Esophagus squamous epithelium (tissue), 5 donors: ENCODE measurements at regions not wholly inside any gene's neighbourhood (a gene's known extent, or its start where the extent isn't known, plus 50 kb on each side); places are given as distances from the start of the nearest gene placed in this dataset.
"Not testable (repeated sequence)": the region's sequence is repeated elsewhere in the genome, so short reads cannot be mapped to it uniquely, and the experiment has no call there.

Experiments
- DNase-seq: peaks from one replicate; lab custom pipeline; 2025; lab: John Stamatoyannopoulos, UW
- H3K27ac ChIP-seq, 4 donors: fragments of 200-600 bp; sonication (generic); one replicate each; pipeline ENCODE4 v1.5.1; 2016 to 2019; ENCODE audit warnings: mild to moderate bottlenecking in 1 of 4
- H3K27me3 ChIP-seq, 4 donors: fragments of 200-600 bp; sonication (generic); 1 replicate in 3 of 4; 2 replicates in 1 of 4; pipeline versions ENCODE4 v1.5.1 to v1.6.0; 2017 to 2021; ENCODE audit warnings: antibody characterized with exemption in 1 of 4
- H3K36me3 ChIP-seq, 3 donors: fragments of 200-600 bp; sonication (generic); one replicate each; pipeline ENCODE4 v1.5.1; 2016 to 2019
- H3K4me1 ChIP-seq, 3 donors: fragments of 200-600 bp; sonication (generic); one replicate each; pipeline ENCODE4 v1.5.1; 2017 to 2019
- H3K4me3 ChIP-seq, 4 donors: fragments of 200-600 bp; sonication (generic); 1 replicate in 3 of 4; 2 replicates in 1 of 4; pipeline ENCODE4 v1.5.1; 2016 to 2019; ENCODE audit warnings: mild to moderate bottlenecking in 2 of 4, moderate library complexity in 1 of 4
- H3K9me3 ChIP-seq, 3 donors: fragments of 200-600 bp; sonication (generic); one replicate each; pipeline ENCODE4 v1.5.1; 2016 to 2019
- POLR2A ChIP-seq, 4 donors: fragments of 450-650 bp; IDR thresholded peaks; one replicate each; pipeline ENCODE4 v1.6.1; 2017; ENCODE audit warnings: antibody characterized with exemption in 4 of 4, mild to moderate bottlenecking in 4 of 4, moderate library complexity in 3 of 4
- WGBS, 2 donors: methylation state at CpG; one replicate each; pipeline ENCODE4 v1.1.5; 2018; 5-methylcytosine and 5-hydroxymethylcytosine counted together
- intact Hi-C: fragments of 100-400 bp; cut with DNase I; formaldehyde crosslinking; loops from one replicate; pipeline ENCODE4 v1.15.0; 2022
- TF ChIP-seq, protein P1 (sequence below), 6 experiments: fragments of 450-650 bp in 4 of 6; fragments of 200-600 bp in 2 of 6; sonication (generic) in 2 of 6; IDR thresholded peaks; one replicate each; pipeline ENCODE4 v1.5.1; 2016 to 2019; ENCODE audit warnings: antibody characterized with exemption in 6 of 6, mild to moderate bottlenecking in 4 of 6, moderate library complexity in 4 of 6
- donor health status: DM: yes; HTN: yes; CAD: no.

DNA sequence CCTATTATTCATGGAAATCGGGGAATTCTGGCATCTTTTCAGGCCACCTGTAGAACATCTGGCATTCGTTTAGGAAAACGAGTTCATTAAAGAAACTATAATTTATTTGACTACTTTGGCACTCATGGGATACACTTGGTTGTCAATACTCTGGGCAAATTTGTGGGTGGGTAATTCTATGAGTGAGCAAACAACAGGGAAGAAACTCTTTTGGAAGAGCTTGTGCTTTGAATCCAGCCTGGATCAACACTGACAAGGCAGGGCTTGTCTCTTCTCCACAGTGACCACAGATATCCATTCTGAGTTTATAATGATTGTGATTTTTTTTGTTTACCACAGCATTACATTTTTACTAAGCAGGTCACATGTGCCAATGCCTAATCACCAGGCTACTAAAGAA is 394.7 kb downstream of the THBS2 start:
- H3K27ac ChIP-seq, result no peak overlapping the region
- H3K4me3 ChIP-seq, result no peak overlapping the region
- H3K4me1 ChIP-seq, result no peaks in the 10 kb centered on the region
- no peaks in the 10 kb centered on the region for H3K9me3 ChIP-seq
- 14 to 19% methylated on average over 3 of the region's 3 CpGs for WGBS, 2 donors
- DNase-seq, result no peak
- no peaks in the 10 kb centered on the region for H3K36me3 ChIP-seq
- intact Hi-C loops, result no loop called here
- no peak for TF ChIP-seq POLR2A (IDR thresholded peaks at IDR 0.05)
- TF ChIP-seq, protein P1, sequence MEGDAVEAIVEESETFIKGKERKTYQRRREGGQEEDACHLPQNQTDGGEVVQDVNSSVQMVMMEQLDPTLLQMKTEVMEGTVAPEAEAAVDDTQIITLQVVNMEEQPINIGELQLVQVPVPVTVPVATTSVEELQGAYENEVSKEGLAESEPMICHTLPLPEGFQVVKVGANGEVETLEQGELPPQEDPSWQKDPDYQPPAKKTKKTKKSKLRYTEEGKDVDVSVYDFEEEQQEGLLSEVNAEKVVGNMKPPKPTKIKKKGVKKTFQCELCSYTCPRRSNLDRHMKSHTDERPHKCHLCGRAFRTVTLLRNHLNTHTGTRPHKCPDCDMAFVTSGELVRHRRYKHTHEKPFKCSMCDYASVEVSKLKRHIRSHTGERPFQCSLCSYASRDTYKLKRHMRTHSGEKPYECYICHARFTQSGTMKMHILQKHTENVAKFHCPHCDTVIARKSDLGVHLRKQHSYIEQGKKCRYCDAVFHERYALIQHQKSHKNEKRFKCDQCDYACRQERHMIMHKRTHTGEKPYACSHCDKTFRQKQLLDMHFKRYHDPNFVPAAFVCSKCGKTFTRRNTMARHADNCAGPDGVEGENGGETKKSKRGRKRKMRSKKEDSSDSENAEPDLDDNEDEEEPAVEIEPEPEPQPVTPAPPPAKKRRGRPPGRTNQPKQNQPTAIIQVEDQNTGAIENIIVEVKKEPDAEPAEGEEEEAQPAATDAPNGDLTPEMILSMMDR (IDR thresholded peaks at IDR 0.05), result no peak
- no peaks in the 10 kb centered on the region for H3K27me3 ChIP-seq

DNA sequence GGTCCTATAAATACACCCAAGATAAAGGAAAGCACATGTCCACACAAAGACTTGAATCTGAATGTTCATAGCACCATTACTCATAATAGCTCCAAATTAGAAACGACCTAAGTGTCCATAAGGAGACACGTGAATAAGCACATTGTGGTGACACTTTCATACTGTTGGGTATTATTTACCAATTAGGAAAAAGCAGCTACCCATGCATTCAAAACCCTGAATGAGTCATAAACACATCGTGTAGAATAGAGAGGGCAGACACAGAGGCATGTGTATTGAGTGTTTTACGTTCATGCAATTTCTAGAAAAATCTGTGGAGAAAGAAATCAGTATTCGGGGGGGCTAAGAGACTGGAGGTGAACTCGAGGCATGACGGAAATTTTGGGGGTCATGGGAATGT is 396.7 kb downstream of the THBS2 start:
- WGBS, 2 donors, result 61 to 62% methylated on average over 7 of the region's 7 CpGs

DNA sequence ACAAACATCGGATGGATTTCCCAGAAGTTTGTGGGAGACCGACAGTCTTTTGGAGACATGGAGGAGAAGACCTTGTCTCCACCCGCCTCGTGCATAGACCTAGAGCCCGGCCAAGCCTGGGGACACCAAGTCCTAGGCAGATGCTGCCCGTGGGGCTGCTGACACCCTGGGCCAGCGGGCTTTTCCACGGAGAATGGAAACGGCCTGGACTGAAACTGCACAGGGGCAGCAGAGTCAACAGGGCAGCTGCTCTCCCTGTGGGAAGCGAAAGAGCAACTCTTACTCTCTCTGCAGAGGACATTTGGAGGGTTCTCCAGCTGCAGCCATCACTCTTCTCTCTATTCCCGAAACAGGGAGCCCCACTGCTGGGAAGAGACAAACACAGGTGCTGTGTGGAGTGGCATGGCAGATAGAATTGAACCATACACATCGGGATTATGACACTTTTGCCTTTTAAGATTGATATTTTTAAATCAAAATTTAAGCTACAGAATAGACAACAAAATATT is 401.2 kb downstream of the THBS2 start:
- Histone ChIP-seq H3K9me3 (no peaks in the 10 kb centered on the region), H3K27ac (no peak overlapping the region), H3K27me3 (no peaks in the 10 kb centered on the region), H3K36me3 (no peaks in the 10 kb centered on the region), H3K4me1 (peaks cover 0 to 14% (median 0%) of the 10 kb centered on the region in 3 donors), H3K4me3 (peak overlapping the region in 1 of 4 donors; percentile 54)
- WGBS, 2 donors, result 72 to 86% methylated on average over 8 to 12 of the region's 12 CpGs
- no peak for DNase-seq
- intact Hi-C loops, result no loop called here
- no peak for TF ChIP-seq POLR2A (IDR thresholded peaks at IDR 0.05)
- TF ChIP-seq, protein P1 (IDR thresholded peaks at IDR 0.05), result no peak

More for the DNA sequence above, 396.7 kb downstream of the THBS2 start:
- Histone ChIP-seq H3K36me3 (no peaks in the 10 kb centered on the region), H3K27ac (no peak overlapping the region), H3K27me3 (no peaks in the 10 kb centered on the region), H3K4me1 (peaks cover 0 to 6% (median 0%) of the 10 kb centered on the region in 3 donors), H3K4me3 (no peak overlapping the region), H3K9me3 (no peaks in the 10 kb centered on the region)
- DNase-seq, result no peak
- intact Hi-C loops, result no loop called here
- no peak for TF ChIP-seq POLR2A (IDR thresholded peaks at IDR 0.05)
- TF ChIP-seq, protein P1 (IDR thresholded peaks at IDR 0.05), result no peak

DNA sequence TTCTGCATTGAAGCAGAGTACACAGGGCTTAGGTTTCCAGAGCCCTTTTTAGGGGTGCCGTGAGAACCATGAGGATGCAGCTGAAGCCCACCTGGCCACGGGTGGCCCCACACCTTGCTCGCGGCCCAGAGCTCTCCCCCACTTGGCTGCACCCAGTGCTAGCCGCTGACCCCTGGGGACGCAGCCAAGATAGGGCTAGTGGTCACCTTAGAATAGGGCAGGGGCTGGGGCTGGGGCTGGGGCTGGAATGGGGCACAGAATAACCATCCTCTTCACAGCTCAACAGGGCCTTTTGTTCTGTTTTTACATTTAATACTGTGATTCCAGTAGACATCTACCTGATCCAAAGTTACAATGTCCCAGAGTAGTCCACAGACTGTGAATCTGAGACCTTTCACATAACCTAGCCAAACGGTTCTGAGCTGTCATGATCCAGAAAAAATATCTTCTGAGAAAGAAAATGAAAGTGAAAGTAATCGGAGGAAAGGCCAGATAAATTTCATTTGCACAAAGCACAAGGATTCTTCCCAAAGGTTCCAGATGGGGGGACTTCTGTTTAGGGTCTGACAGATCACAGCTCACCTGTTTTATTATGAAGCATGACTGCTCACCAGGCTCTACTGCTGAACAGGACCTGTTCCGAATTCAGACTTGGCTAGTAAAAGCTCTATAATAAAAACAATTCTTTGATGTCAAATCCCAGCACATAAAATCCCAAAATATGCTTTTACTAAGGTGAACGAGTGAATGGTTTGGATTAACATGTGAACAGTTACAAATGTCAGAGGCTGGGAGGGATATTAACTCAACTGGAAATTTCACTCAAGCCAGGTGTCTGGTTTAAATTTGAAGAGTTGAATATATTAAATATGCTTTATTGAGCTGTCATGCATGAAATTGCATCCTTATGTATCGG is 401.9 kb downstream of the THBS2 start:
- DNase-seq, result no peak
- intact Hi-C loops, result no loop called here
- peaks cover 0 to 14% (median 0%) of the 10 kb centered on the region in 3 donors for H3K4me1 ChIP-seq
- peak overlapping the region in 3 of 4 donors; percentile 14 to 54 (median 28) for H3K4me3 ChIP-seq
- H3K27ac ChIP-seq, result no peak overlapping the region
- no peaks in the 10 kb centered on the region for H3K36me3 ChIP-seq
- H3K27me3 ChIP-seq, result no peaks in the 10 kb centered on the region
- H3K9me3 ChIP-seq, result no peaks in the 10 kb centered on the region
- 63 to 67% methylated on average over 11 of the region's 11 CpGs for WGBS, 2 donors
- TF ChIP-seq, protein P1 (IDR thresholded peaks at IDR 0.05), result no peak
- no peak for TF ChIP-seq POLR2A (IDR thresholded peaks at IDR 0.05)

DNA sequence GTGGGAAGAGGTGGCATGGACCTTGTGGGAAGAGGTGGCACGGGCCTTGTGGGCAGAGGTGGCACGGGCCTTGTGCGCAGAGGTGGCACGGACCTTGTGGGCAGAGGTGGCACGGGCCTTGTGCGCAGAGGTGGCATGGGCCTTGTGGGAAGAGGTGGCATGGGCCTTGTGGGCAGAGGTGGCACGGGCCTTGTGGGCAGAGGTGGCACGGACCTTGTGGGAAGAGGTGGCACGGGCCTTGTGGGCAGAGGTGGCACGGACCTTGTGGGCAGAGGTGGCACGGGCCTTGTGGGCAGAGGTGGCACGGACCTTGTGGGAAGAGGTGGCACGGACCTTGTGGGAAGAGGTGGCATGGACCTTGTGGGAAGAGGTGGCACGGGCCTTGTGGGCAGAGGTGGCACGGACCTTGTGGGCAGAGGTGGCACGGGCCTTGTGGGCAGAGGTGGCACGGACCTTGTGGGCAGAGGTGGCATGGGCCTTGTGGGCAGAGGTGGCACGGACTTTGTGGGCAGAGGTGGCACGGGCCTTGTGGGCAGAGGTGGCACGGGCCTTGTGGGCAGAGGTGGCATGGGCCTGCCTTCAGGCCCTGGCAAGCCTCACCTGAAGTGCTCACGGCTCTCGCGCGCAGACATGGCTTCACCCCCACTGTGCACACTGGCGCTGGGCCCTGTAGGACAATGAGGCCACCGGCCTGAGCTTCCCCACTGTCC is 403.5 kb downstream of the THBS2 start:
- H3K4me3 ChIP-seq, H3K27ac ChIP-seq, DNase-seq, H3K36me3 ChIP-seq, H3K27me3 ChIP-seq, H3K9me3 ChIP-seq, intact Hi-C loops: not testable (repeated sequence)
- H3K4me1 ChIP-seq, result peaks cover 0 to 14% (median 0%) of the 10 kb centered on the region in 3 donors
- WGBS, 2 donors, result 86 to 87% methylated on average over 13 to 20 of the region's 26 CpGs
